CD4-positive, alpha-beta T cell treated with Interleukin-1 beta for 1 hour (primary cell): ENCODE measurements at regions not wholly inside any gene's neighbourhood (a gene's known extent, or its start where the extent isn't known, plus 50 kb on each side); places are given as distances from the start of the nearest gene placed in this dataset.
A peak's percentile ranks its signal among the peaks of the same experiment; 100 is the strongest.

Experiments
- DNase-seq, 2 donors: peaks; one replicate each; pipeline ENCODE4 v3.0.0-alpha.2; 2020 to 2022

DNA sequence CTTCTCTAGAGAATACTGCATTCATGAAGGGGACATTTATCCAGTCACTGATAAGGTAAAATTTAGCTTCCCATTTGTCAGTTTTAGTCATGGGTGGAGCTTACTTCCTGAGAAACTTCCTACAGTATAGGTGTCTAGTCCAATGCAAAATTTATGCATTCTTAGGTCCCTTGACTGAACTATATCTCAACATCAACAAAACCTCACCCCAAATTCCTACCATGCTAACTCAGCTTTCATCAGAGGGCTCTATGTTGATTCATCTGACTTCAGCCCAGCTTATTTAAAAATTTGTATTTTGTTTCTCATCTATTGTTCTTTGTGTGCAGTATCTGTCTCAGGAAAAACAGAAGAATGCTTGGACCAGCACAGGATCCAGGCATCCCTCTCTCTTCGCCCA lies 296.4 kb upstream of the ACVR2A start:
- DNase-seq = no peak

DNA sequence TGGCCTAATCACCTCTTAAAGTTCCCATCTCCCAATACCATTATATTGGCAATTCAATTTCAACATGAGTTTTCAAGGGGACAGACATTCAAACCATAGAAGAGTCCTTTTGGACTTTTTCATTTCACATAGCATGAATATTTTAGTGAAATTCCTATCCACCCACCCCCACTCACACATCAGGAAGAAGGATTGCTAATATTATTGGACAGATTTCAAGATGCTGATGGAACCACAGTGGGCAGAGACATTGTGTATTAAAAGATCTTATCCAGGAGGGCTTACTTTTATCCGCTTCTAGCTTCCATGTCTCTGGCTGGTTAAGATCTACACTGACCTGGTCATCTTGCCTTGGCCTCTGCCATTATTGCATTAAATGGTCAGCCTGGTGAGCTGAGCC lies 297.4 kb upstream of the ACVR2A start:
- DNase-seq = no peak

DNA sequence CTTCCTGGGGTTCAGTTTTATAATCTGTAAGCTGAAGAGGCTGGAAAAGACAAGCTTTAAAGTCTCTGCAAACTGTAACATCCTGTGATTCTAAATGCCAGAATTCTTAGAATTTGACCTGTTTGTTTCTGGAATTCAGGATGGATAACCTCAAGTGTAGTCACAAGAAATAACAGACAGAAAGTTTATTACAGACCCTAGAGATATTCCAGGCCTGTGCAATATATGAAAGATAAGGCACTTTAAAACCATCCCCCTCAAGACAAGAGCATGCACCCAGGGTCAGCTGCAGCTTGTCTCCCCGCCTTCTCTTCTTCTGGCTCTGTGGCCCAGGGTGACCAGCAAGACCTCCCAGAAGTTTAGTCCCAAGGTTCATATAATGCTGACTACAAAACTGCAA lies 298.7 kb upstream of the ACVR2A start:
- DNase-seq = no peak

DNA sequence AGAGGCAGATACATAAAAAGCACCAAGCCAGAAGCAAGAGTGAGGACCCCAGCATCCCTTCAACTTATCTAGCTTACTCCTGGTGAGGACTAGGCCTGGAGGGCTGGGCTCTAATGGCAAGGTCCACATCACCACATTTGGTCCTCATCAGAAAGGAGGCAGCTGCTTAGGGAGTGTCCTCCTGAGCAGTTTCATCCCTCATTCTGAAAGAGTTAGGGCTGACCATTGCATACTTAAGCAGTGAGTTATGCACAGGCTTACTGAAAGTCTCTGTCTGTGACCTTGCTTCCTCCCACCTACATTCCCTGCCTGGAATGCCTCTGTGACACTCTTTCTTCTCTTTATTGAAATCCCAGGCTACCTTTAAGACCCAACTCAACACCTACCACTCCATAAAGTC lies 301.8 kb upstream of the ACVR2A start:
- no peak for DNase-seq

DNA sequence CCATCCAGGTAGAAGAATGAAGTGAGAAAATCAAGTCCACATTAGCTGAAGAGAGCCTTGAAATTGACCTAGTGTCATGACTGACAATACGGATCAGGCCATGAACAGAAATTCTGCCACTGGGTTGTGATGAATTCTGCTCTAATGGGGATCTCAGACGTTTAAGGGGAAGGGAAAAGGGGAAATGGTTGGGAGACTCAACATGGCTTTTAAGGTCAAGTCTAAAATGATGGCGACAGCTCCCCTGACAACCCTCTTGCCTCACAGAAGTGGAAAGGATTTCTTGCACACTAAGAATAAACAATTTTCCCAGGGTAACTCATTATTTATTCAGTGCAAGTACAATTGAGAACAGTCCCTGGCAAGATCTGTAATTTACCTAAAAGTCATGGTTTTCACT lies 302.5 kb upstream of the ACVR2A start:
- no peak for DNase-seq

DNA sequence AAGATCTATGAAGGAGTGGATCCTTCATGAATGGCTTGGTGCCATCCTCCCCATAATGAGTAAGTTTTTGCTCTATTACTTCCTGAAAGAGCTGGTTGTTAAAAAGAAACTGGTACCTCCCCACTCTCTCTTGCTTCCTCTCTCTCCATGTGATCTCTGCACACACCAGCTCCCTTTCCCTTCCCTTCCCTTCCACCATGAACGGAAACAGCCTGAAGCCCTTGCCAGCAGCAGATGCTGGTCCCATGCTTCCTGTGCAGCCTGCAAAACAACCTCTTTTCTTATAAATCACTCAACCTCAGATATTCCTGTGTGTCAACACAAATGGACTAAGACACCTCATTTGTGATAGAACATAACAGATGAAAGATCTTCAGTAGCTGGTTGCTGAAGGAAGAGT lies 303.5 kb upstream of the ACVR2A start:
- DNase-seq = no peak

DNA sequence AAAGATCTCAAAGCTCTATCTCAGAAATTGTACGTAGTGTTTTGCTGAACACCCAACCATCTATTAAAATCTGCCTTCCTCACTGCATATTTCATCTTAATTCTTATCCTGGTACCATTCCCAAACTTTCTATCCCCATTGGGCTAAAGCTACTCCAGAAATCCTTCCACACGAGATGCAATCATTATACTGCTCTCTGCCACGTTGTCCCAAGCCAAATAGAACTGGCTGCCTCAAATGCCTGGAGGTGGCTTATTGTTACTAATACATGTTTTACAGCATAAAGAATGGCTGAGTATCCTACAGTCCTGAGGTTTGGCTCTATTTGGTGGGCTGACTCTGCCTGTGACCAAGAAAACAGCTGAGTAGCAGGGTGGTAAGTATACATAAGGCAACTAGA lies 306.0 kb upstream of the ACVR2A start:
- no peak for DNase-seq

DNA sequence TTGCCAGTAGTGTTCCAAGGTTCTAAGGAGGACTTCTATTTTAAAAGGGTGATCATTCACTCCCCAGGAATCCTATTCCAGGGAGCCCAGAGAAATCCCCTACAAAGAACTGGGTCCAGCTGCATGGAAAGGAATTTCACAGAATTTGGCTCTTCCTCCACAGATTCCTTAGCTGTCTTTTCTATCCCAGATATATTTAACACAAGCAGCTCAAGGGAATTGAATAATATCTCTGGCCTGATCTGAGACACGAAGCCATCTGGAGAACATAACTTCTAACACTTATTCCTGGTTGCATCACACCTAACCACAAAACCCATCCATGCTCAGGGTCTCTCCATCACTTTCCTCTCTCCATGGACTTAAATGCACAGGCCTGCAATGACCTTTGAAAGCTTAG lies 306.7 kb upstream of the ACVR2A start:
- no peak for DNase-seq

DNA sequence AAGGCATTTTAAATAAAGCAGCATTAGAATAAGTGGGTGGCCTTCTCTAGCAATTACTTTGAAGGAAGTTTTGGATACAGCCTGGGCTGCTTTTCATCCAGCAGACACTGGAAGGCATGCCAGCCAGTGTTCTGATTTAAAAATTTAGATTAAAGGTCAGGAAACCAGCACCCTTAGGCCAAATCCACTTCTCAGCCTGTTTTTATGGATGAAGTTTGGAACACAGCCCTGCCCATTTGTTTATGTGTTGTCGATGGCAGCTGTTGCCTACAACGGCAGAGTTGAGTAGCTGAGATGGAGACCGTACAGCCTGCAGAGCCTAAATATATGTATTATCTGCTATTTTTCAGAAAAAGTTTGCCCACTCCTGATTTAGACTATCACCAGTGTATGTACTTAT lies 313.6 kb upstream of the ACVR2A start:
- no peak for DNase-seq

DNA sequence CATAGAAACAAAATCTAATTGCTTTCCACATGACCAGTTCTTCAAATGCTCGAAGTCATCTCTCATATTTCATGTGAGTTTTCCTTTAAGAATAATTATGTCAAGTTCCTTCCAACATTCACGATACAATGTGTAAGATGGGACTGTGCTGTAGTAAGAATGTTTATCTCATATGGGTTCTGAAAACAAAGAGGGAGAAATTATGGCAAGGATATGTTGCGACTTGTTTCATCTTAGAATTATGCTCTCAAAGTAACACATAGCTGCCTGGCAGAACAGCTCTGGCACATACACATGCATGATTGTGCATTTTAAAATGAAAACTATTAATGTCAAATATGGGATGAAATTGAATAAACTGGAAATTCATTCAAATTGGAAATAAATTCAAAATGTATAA lies 314.8 kb upstream of the ACVR2A start:
- no peak for DNase-seq

DNA sequence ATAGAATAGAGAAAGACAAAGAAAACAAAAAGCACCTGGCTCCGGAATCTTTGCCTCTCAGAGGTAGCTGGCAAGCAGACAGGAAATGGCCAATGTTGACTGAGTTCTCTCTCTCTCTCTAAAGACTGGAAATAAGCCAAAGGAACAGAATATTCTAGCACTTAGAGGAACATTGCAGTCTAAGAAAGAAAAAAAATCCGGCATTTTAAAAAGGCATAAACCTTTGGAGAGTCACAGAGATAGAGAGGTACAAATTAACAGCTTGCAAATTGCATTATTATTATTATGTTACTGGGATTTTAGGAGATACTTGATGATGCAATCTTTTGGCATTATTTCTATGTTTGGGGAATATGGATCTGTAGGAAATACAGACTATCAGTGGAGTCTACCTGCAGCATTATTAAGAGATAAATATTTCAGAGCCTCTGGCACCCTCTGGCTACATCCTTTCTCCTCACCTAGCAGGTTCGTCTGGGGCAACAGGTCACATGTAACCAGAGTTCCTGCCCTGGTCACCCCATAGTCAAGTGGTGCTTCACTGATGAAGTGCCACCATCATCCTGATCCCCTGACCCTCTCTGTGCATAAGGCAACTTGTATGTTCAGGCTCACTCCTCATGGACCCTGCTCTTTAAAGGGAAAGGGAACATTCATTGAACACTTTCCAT lies 318.9 kb upstream of the ACVR2A start:
- no peak for DNase-seq

DNA sequence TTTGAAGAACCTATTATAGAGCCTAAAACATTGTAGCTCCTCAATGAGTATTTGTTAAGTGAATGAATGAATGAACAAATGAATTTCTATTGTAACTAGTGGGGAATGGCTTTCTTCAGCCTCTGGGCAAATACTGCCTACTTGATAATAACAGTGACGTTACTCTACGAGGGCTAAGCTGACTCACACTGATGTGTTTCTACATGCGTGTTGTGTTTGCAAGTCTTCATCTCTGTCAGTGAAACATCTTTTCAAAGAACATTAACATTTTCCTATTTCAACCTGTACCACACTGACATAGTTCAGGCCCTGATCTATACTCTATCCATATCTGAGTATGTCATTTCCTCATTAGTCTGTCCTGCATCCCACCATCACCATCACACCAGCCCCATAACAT lies 319.9 kb upstream of the ACVR2A start:
- DNase-seq = no peak

DNA sequence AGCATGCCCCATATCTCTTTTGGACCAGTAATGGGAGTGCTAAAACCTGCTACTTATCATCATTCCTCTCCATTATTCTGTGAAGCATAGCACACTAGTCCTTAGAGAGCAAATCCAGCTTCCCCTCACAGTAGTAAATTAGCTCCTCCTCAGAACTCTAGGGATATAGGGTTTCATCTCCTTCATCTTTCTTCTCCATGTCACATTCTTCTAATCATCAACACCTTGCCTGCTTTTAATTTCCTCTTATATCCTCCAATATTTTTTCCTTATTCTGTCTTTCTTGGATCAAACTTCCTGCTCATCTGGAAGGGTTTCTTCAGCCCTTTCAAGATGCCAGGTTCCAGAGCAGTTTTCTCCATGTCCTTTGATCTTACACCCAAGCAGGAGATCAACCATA lies 321.4 kb upstream of the ACVR2A start:
- DNase-seq = no peak

DNA sequence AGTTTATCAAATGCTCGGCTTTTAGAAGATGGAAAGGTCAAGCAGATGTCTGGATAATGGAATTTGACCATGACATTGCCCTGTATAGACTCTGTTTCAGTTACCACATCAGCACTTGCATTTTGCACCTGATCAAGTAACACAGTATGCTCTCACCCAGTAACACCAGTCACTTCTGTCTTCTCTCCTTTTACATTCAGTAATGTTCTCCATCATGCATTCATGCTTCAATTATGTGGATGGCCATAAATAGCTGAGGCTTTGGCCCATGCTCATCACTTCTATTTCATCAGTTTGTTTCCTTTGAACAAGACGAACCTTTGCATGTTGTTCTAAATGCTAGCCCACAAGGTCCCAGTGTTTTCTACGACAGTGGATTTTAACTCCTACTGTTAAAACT lies 322.9 kb upstream of the ACVR2A start:
- no peak for DNase-seq

DNA sequence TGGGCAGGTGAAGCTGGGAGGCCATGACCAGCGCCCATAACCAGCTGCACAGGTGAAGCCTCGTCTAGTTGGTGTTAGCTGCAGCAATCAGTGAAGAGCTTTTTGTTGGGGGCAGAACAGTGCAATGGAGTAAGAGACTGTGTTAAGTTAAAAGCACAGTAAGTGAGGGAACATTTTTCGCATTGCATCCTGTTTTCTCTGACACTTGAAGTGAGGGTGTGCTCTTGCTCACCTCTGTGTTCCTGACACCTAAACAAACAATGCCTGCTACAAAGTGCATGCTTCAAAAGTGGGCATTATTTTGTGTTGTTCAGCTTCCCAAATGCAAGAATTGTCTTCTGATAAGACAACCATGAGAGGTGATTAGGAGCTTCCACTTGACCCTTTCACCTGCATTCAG lies 324.0 kb upstream of the ACVR2A start:
- DNase-seq = no peak

DNA sequence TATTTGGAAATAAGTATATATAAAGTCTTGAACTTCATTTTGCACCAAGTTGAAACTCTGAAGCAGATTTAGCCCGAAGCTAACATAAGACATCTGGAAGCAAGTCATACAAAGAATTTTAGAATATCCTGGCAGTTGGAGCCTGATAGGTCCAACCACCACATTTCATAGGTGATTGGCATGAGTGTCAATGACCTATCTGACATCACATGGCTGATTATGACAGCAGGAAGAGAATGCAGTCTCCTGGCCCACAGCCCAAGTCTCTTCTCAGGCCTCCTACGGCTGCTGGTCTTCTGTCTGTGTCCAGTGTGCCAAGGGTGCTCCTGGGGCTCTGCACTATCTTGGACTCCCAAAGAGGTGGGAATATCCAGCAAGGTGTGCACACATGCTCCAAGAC lies 325.7 kb upstream of the ACVR2A start:
- DNase-seq = no peak

DNA sequence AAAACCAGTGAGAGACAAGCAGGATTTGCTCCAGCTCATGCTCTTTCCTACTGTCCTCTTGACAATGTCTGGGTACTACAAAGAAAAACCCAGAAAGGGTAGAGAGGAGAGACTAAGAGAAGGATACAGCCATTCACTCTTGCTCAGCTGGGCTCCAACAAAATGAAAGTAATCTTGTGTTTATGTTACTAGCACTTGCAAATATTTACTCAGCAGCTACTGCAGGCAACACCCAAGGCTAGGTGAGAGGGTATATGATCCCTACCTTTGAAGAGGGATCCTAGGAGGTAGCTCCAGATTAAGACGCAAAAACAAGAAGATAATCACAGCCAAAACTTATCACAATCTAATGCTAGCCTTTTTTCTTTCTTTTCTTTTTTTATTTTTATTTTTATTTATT lies 329.6 kb upstream of the ACVR2A start:
- DNase-seq = no peak

DNA sequence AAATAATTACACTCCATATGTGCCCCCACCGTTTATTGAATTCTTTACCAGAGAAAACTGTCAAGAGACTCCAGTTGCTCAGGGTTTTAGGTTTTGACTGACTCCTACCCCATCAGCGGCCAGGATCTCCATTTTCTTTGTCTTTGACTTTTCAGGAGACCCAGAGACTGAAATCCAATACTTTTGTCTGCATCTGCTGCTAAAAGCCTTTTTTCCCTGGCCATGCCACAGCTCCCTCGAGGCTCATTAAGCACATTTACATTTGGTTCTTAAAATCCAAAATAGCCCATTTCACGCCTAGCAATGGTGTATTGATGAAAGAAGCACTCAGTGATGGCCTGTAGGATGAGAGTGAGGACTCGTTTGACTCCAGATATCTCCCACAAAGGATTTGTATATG lies 332.6 kb upstream of the ACVR2A start:
- DNase-seq = no peak

DNA sequence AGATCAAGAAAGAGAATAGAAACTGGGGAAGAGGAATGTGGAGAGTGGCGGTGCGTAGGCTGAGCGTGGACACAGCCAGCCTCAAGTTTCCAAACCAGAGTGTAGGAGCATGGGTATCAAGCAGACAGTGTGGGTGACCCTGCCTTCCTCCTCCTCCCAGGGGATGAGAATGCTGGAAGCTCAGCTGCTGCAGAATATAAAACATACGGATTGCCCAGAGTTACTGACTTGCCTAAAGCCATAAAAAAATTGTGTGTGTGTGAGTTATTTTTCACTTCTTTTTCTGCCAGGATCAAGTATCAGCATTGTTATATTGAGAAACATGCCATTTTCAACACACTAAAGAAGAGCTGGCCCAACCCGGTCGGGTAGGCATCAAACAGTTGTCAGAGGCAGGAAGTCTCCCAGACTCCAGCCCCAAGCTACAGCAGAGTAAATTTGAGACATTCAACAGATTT lies 333.3 kb upstream of the ACVR2A start:
- DNase-seq = no peak

DNA sequence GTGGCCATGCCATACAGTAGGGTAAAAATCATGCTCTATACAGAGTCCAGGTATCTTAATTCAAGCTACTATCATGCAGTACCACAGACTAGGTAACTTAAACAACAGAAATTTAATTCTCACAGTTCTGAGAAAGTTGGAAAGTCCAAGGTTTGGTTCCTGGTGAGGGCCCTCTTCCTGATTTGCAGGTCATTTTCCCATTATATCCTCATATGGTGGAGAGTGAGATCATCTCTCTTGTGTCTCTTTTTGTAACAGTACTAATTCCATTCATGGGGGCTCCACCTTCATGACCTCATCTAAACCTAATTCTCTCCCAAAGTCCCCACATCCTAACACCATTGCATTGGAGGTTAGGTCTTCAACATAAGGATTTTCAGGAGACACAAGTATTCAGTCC lies 335.0 kb upstream of the ACVR2A start:
- DNase-seq = no peak

DNA sequence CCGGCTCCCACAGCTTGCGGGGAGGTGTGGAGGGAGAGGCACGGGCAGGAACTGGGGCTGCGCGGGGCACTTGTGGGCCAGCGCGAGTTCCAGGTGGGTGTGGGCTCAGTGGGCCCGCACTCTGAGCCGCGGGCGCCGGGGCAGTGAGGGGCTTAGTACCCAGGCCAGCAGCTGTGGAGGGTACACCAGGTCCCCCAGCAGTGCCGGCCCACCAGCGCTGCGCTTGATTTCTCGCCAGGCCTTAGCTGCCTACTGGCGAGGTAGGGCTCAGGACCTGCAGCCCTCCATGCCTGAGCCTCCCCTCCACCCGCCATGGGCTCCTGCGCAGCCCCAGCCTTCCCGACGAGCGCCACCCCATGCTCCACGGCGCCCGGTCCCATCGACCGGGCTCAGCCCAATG lies 337.9 kb upstream of the ACVR2A start:
- no peak for DNase-seq

DNA sequence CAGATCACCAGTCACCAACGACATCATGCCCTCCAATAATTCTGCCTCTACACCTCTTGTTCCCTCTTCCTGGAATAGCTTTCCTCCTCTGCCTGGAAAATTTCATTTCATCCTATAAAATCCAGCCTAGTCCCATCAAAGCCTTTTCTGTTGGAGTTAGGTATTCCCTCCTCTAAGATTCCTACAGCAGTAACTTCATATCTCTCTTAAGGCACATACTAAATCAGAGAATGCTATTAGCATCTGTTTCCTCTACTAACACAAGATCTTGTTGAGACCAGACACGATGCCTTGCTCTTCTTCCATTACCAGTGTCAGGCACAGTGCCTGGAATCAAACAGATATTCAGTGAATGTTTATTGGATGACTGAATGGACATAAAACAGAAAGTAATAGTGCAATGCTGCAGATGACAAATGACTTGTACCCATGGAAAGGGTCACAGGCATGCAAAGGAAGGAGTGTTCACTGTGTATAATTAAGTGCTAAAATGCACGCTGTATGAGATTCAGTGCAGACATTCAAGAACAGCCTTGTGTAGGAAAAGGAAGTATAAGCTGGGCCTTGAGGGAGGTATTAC lies 342.0 kb upstream of the ACVR2A start:
- DNase-seq = no peak

DNA sequence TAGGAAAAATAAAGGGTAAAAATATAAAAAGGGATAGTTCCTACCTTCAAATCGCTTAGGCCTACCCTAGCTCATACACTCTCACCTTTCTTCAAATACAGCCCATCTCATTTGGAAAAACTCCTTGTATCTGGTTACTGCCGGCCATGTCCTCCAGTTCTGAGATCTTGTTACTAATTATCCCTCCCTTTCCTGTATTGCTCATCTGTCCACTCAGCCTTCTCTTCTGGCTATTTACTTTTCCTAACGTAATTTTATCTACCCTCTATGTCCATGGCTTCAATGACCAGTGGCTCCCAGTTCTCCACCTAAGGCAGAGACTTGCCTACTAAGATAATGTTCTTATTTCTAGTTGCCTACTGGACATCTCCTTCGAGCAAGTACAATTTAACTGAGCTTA lies 342.9 kb upstream of the ACVR2A start:
- no peak for DNase-seq

DNA sequence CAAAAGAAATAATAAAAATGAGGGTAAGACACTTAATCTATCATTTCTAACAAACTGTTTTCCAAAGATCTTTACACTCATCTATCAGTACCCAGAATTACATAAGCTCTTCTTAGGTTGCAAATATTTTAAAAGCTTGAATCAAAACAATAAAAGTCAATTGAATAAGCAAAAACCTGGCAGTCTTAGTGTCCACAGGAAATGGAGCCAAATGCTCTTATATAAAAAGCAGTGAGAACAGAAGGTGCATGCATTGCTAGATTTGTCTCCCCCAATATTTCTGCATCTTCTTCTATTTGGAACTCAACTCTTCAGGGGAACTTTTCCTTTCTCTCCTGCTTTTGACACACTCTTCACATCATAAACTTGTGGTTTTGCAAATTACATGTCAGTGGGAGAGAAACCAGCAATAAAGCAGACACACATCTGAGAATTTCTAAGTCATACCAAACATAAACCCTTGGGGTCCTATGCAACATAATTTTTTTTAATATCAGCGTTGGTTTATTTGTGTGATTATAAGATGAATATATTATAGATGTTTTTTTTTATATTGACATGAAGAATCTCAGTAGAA lies 343.9 kb upstream of the ACVR2A start:
- no peak for DNase-seq

DNA sequence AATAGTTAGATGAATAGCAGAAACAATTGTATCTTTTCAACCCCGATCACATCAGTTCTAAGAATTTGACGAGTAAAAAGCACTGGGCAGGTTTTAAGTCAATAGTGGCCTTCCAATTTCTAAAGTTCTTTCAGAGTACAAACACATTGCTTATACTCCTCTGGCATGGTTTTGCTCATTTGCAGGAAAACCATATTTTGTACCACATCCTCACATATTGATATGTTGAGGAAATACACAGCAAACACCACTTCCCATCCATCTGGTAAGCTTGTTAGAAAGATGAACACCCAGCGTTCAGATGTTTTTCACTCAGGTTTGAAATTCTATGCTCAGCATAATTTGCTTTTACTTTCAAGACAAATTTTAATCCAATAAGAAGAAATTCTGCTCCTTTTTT lies 344.6 kb upstream of the ACVR2A start:
- DNase-seq = peak in 1 of 2 donors; percentile 28
